Liver (tissue), 8 donors: ENCODE measurements at regions not wholly inside any gene's neighbourhood (a gene's known extent, or its start where the extent isn't known, plus 50 kb on each side); places are given as distances from the start of the nearest gene placed in this dataset.

Experiments
- DNase-seq: peaks from one replicate; pipeline ENCODE4 v3.0.0-alpha.2; 2017; ENCODE audit warnings: low spot score
- H3K27ac ChIP-seq, 2 donors: one replicate each; pipeline ENCODE4 v1.7.0; 2013; ENCODE audit warnings: inconsistent platforms in 2 of 2, low read length in 2 of 2, control low read depth in 1 of 2, low read depth in 1 of 2, mild to moderate bottlenecking in 1 of 2
- H3K27me3 ChIP-seq, 4 donors: one replicate each; pipeline versions ENCODE4 v1.6.1 to v1.7.0; 2013; ENCODE audit warnings: low read length in 3 of 4, inconsistent platforms in 1 of 4, mild to moderate bottlenecking in 1 of 4, moderate library complexity in 1 of 4; ENCODE audit not compliant: control insufficient read depth in 4 of 4, insufficient read depth in 4 of 4
- H3K36me3 ChIP-seq, 4 donors: one replicate each; pipeline versions ENCODE4 v1.6.1 to v1.7.0; 2013; ENCODE audit warnings: low read length in 3 of 4, mild to moderate bottlenecking in 3 of 4, low read depth in 1 of 4, moderate library complexity in 1 of 4; ENCODE audit not compliant: control insufficient read depth in 4 of 4, insufficient read depth in 3 of 4
- H3K4me1 ChIP-seq, 4 donors: one replicate each; pipeline versions ENCODE4 v1.6.1 to v1.7.0; 2013; ENCODE audit warnings: low read length in 3 of 4, mild to moderate bottlenecking in 3 of 4, moderate library complexity in 1 of 4; ENCODE audit not compliant: control insufficient read depth in 4 of 4, insufficient read depth in 4 of 4
- H3K4me3 ChIP-seq, 3 donors: one replicate each; pipeline versions ENCODE4 v1.6.1 to v1.7.0; 2013; ENCODE audit warnings: low read length in 3 of 3, control low read depth in 1 of 3, low read depth in 1 of 3, mild to moderate bottlenecking in 1 of 3
- H3K9ac ChIP-seq, 2 donors: one replicate each; pipeline ENCODE4 v1.7.0; 2013; ENCODE audit warnings: low read length in 2 of 2, mild to moderate bottlenecking in 2 of 2, moderate library complexity in 2 of 2, control low read depth in 1 of 2, low read depth in 1 of 2
- H3K9me3 ChIP-seq, 4 donors: one replicate each; pipeline versions ENCODE4 v1.6.1 to v1.7.0; 2013; ENCODE audit warnings: low read length in 3 of 4; ENCODE audit not compliant: control insufficient read depth in 4 of 4
- ATF3 ChIP-seq: IDR thresholded peaks from 2 replicates; pipeline ENCODE4 v1.6.1; 2016; ENCODE audit warnings: antibody characterized with exemption
- EGR1 ChIP-seq, 2 donors: IDR thresholded peaks; 2 replicates each; pipeline ENCODE4 v1.6.1; 2016 to 2018; ENCODE audit warnings: antibody characterized with exemption in 2 of 2, low read depth in 2 of 2
- FOXA1 ChIP-seq: IDR thresholded peaks from 2 replicates; pipeline ENCODE4 v1.6.1; 2016; ENCODE audit warnings: antibody characterized with exemption
- FOXA2 ChIP-seq: IDR thresholded peaks from 2 replicates; pipeline ENCODE4 v1.6.1; 2016; ENCODE audit warnings: antibody characterized with exemption
- GABPA ChIP-seq, 2 donors: IDR thresholded peaks in 1 of 2; conservative IDR thresholded peaks in 1 of 2; 2 replicates each; pipeline ENCODE4 v1.6.1; 2016; ENCODE audit warnings: antibody characterized with exemption in 2 of 2, mild to moderate bottlenecking in 1 of 2, moderate library complexity in 1 of 2
- HNF4A ChIP-seq, 2 donors: conservative IDR thresholded peaks; 2 replicates each; pipeline ENCODE4 v1.6.1; 2016; ENCODE audit warnings: antibody characterized with exemption in 2 of 2, mild to moderate bottlenecking in 2 of 2
- HNF4G ChIP-seq: IDR thresholded peaks from 2 replicates; pipeline ENCODE4 v1.6.1; 2016; ENCODE audit warnings: antibody characterized with exemption
- JUND ChIP-seq, 2 donors: IDR thresholded peaks; 2 replicates each; pipeline ENCODE4 v1.6.1; 2016; ENCODE audit warnings: antibody characterized with exemption in 2 of 2
- MAX ChIP-seq: IDR thresholded peaks from 2 replicates; pipeline ENCODE4 v1.6.1; 2016; ENCODE audit warnings: antibody characterized with exemption
- NR2F2 ChIP-seq: IDR thresholded peaks from 2 replicates; pipeline ENCODE4 v1.6.1; 2016; ENCODE audit warnings: antibody characterized with exemption
- RAD21 ChIP-seq, 2 donors: IDR thresholded peaks; 2 replicates each; pipeline ENCODE4 v1.6.1; 2016; ENCODE audit warnings: antibody characterized with exemption in 2 of 2, mild to moderate bottlenecking in 2 of 2
- RXRA ChIP-seq, 2 donors: IDR thresholded peaks; 2 replicates each; pipeline ENCODE4 v1.6.1; 2017 to 2018; ENCODE audit warnings: antibody characterized with exemption in 2 of 2, mild to moderate bottlenecking in 1 of 2
- SP1 ChIP-seq: IDR thresholded peaks from 2 replicates; pipeline ENCODE4 v1.6.1; 2018; ENCODE audit warnings: antibody characterized with exemption, mild to moderate bottlenecking
- TAF1 ChIP-seq: conservative IDR thresholded peaks from 2 replicates; pipeline ENCODE4 v1.6.1; 2016; ENCODE audit warnings: antibody characterized with exemption, mild to moderate bottlenecking
- YY1 ChIP-seq: IDR thresholded peaks from 2 replicates; pipeline ENCODE4 v1.6.1; 2016; ENCODE audit warnings: antibody characterized with exemption, mild to moderate bottlenecking
- ZBTB33 ChIP-seq: IDR thresholded peaks from 2 replicates; pipeline ENCODE4 v1.6.1; 2016; ENCODE audit warnings: antibody characterized with exemption
- WGBS: extraction: QIAGEN DNeasy Blood & Tissue Kit; methylation state at CpG from one replicate; pipeline ENCODE4 v1.1.7; 2013; 5-methylcytosine and 5-hydroxymethylcytosine counted together
- TF ChIP-seq, protein P1 (sequence below): fragments of 150-350 bp; IDR thresholded peaks from 2 replicates; pipeline ENCODE4 v1.5.1; 2017; ENCODE audit warnings: improper control_type of control experiment, low read depth, low read length; ENCODE audit not compliant: missing input control
- TF ChIP-seq, protein P2 (sequence below): IDR thresholded peaks from 2 replicates; pipeline ENCODE4 v1.6.1; 2016; ENCODE audit warnings: antibody characterized with exemption, mild to moderate bottlenecking
- donor health status: healthy.
- donor health status: healthy.
- donor health status: healthy.
- donor health status: healthy.
- donor health status: healthy.

GRCh38 chr5:133819977-133820471 lies 148.4 kb downstream of the C5orf15 start:
- WGBS: 78% methylated on average over 11 of the region's 11 CpGs
- no peaks in the 10 kb centered on the region for H3K9me3 ChIP-seq
- no peak overlapping the region for H3K9ac ChIP-seq
- DNase-seq: no peak
- H3K36me3 ChIP-seq: no peaks in the 10 kb centered on the region
- TF ChIP-seq FOXA2 (no peak), JUND (IDR thresholded peaks at IDR 0.05) (no peak), FOXA1 (no peak), HNF4A (conservative IDR thresholded peaks at IDR 0.05) (no peak), TAF1 (no peak), SP1 (no peak), HNF4G (no peak)
- H3K27ac ChIP-seq: no peak overlapping the region
- no peaks in the 10 kb centered on the region for H3K27me3 ChIP-seq
- H3K4me1 ChIP-seq: peaks cover 0 to 9% (median 4%) of the 10 kb centered on the region in 4 donors
- no peak overlapping the region for H3K4me3 ChIP-seq

GRCh38 chr5:133818869-133819600 lies 149.4 kb downstream of the C5orf15 start:
- no peak overlapping the region for H3K27ac ChIP-seq
- H3K4me1 ChIP-seq: peaks cover 0 to 9% (median 4%) of the 10 kb centered on the region in 4 donors
- H3K9ac ChIP-seq: no peak overlapping the region
- TF ChIP-seq, protein P1, sequence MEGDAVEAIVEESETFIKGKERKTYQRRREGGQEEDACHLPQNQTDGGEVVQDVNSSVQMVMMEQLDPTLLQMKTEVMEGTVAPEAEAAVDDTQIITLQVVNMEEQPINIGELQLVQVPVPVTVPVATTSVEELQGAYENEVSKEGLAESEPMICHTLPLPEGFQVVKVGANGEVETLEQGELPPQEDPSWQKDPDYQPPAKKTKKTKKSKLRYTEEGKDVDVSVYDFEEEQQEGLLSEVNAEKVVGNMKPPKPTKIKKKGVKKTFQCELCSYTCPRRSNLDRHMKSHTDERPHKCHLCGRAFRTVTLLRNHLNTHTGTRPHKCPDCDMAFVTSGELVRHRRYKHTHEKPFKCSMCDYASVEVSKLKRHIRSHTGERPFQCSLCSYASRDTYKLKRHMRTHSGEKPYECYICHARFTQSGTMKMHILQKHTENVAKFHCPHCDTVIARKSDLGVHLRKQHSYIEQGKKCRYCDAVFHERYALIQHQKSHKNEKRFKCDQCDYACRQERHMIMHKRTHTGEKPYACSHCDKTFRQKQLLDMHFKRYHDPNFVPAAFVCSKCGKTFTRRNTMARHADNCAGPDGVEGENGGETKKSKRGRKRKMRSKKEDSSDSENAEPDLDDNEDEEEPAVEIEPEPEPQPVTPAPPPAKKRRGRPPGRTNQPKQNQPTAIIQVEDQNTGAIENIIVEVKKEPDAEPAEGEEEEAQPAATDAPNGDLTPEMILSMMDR: no peak
- TF ChIP-seq ZBTB33: no peak
- no peak for TF ChIP-seq FOXA1
- no peak for TF ChIP-seq ATF3
- no peak for TF ChIP-seq SP1
- no peak for TF ChIP-seq RAD21 (IDR thresholded peaks at IDR 0.05)
- TF ChIP-seq, protein P2, sequence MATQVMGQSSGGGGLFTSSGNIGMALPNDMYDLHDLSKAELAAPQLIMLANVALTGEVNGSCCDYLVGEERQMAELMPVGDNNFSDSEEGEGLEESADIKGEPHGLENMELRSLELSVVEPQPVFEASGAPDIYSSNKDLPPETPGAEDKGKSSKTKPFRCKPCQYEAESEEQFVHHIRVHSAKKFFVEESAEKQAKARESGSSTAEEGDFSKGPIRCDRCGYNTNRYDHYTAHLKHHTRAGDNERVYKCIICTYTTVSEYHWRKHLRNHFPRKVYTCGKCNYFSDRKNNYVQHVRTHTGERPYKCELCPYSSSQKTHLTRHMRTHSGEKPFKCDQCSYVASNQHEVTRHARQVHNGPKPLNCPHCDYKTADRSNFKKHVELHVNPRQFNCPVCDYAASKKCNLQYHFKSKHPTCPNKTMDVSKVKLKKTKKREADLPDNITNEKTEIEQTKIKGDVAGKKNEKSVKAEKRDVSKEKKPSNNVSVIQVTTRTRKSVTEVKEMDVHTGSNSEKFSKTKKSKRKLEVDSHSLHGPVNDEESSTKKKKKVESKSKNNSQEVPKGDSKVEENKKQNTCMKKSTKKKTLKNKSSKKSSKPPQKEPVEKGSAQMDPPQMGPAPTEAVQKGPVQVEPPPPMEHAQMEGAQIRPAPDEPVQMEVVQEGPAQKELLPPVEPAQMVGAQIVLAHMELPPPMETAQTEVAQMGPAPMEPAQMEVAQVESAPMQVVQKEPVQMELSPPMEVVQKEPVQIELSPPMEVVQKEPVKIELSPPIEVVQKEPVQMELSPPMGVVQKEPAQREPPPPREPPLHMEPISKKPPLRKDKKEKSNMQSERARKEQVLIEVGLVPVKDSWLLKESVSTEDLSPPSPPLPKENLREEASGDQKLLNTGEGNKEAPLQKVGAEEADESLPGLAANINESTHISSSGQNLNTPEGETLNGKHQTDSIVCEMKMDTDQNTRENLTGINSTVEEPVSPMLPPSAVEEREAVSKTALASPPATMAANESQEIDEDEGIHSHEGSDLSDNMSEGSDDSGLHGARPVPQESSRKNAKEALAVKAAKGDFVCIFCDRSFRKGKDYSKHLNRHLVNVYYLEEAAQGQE: no peak
- no peak for TF ChIP-seq HNF4A (conservative IDR thresholded peaks at IDR 0.05)
- no peak for TF ChIP-seq YY1
- TF ChIP-seq RXRA (IDR thresholded peaks at IDR 0.05): no peak
- no peak for TF ChIP-seq NR2F2
- no peak for TF ChIP-seq JUND (IDR thresholded peaks at IDR 0.05)
- TF ChIP-seq EGR1 (IDR thresholded peaks at IDR 0.05; ENCODE audit: low read depth in 2 of 2): no peak
- TF ChIP-seq MAX: no peak
- no peak for TF ChIP-seq TAF1
- no peak for TF ChIP-seq FOXA2
- TF ChIP-seq HNF4G: no peak
- no peak for TF ChIP-seq GABPA (IDR thresholded peaks at IDR 0.05 in 1 of 2, conservative IDR thresholded peaks at IDR 0.05 in 1 of 2)
- no peaks in the 10 kb centered on the region for H3K9me3 ChIP-seq
- H3K27me3 ChIP-seq: no peaks in the 10 kb centered on the region
- WGBS: 79% methylated on average over 12 of the region's 12 CpGs
- H3K36me3 ChIP-seq: no peaks in the 10 kb centered on the region
- no peak for DNase-seq
- no peak overlapping the region for H3K4me3 ChIP-seq
